22Rv1 (cell line): ENCODE measurements at regions not wholly inside any gene's neighbourhood (a gene's known extent, or its start where the extent isn't known, plus 50 kb on each side); places are given as distances from the start of the nearest gene placed in this dataset.

Source experiments
- H3K27ac ChIP-seq: fragments of 450-650 bp; 2 replicates; pipeline ENCODE4 v1.5.1; 2017
- ZFX ChIP-seq: fragments of 450-650 bp; IDR thresholded peaks from 2 replicates; pipeline ENCODE4 v1.6.1; 2017; ENCODE audit warnings: antibody characterized with exemption, borderline replicate concordance
- TF ChIP-seq, protein P1 (sequence below): fragments of 450-650 bp; IDR thresholded peaks from 2 replicates; pipeline ENCODE4 v1.5.1; 2017; ENCODE audit warnings: mild to moderate bottlenecking

DNA sequence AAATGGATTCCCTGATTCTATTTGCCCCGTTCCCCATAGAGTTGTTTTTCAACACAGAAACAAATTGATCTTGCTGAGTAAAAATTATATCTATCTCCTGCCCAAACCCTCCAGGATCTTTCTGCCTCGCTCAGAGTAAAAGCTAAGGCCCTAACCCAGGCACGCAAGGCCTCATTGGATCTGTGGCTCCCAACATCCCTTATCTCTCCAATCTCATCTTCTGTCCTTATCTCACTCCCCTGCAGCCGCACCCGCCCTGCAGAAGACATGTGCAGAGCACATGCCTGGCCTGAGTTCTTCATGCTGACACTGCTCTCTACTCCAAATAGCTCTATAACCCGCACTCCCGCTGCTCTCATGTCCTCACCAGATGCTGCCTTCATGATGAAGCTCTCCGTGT, 543.8 kb upstream of the ZFP42 start:
- no peak for TF ChIP-seq ZFX
- TF ChIP-seq, protein P1, sequence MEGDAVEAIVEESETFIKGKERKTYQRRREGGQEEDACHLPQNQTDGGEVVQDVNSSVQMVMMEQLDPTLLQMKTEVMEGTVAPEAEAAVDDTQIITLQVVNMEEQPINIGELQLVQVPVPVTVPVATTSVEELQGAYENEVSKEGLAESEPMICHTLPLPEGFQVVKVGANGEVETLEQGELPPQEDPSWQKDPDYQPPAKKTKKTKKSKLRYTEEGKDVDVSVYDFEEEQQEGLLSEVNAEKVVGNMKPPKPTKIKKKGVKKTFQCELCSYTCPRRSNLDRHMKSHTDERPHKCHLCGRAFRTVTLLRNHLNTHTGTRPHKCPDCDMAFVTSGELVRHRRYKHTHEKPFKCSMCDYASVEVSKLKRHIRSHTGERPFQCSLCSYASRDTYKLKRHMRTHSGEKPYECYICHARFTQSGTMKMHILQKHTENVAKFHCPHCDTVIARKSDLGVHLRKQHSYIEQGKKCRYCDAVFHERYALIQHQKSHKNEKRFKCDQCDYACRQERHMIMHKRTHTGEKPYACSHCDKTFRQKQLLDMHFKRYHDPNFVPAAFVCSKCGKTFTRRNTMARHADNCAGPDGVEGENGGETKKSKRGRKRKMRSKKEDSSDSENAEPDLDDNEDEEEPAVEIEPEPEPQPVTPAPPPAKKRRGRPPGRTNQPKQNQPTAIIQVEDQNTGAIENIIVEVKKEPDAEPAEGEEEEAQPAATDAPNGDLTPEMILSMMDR = no peak
- H3K27ac ChIP-seq = no peak overlapping the region

DNA sequence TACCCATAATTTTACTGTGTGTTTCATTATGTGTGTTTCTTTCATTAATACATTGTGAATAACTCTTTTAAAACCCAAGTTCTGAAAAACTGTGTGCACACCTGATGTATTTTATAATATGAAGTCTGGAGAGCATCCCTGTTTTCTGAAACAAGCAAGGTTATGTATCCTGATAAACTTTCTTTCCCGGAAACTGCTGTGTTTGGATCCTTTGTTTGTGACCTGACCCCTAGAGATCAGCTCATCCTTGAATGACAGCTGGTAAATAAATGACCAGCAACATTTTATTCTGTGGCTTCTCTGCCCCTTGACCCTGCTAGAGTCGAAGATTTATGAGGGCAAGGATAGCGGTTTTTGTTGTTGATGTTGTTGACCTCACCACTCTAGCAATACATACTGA, 535.6 kb upstream of the ZFP42 start:
- TF ChIP-seq ZFX = no peak
- TF ChIP-seq, protein P1 = no peak
- H3K27ac ChIP-seq = no peak overlapping the region

DNA sequence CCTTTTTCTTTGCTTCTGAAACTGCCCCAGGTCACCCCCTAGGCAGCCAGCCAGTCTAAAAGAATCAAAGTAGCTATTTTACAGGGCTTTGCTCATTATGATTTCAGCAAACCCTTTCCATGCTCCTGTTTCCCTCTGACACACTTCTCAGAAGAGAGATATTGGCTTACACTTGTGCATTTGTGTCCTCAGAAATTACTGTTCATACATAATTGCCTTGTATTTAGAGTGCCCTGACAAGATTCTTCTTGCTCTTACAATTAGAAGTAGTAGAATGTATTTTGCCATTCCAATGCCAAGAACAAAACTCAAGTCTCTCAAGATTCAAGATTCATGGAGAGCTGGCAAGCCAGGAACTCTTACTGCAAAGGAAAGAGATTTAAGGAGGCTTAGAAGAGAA, 531.0 kb upstream of the ZFP42 start:
- TF ChIP-seq ZFX = no peak
- TF ChIP-seq, protein P1 = no peak

DNA sequence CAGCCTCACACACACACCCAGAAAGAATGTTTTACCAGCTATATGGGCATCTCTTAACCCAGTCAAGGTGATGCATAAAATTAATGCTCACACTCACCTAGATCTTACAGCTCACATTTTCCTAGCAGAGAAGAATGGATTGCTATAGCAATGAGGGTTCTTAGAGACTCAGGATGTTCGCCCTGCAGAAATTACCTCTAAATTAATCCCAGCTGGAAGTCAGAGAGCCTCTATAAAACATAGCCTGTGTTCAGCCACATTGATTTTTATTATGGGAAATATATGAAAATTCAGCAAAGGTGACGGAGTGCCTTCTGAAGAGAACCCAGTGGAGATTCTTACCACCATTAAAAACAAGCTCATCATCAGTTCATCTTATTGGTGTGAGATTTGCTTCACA, 528.3 kb upstream of the ZFP42 start:
- H3K27ac ChIP-seq = no peak overlapping the region
- TF ChIP-seq, protein P1 = no peak
- TF ChIP-seq ZFX = no peak

More for the DNA sequence above, 531.0 kb upstream of the ZFP42 start:
- H3K27ac ChIP-seq = no peak overlapping the region

DNA sequence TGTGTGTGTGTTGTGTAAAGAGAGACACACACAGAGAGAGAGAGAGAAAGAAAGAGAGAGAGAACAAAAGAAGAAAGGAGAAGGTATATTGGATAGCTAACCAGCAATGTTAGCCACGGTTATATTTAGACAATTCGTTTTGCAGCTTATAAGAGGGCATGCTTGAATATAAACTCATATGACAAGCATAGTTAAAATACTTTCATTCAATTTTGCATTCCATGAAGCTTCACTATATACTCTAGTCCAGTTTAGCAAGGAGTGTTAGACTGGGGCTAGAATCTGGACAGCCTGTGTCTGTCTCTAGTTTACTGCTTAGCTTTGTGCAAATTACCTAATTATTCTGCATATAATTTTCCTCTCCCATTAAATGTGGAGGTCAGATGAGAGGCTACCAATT, 525.9 kb upstream of the ZFP42 start:
- no peak for TF ChIP-seq ZFX
- no peak overlapping the region for H3K27ac ChIP-seq

DNA sequence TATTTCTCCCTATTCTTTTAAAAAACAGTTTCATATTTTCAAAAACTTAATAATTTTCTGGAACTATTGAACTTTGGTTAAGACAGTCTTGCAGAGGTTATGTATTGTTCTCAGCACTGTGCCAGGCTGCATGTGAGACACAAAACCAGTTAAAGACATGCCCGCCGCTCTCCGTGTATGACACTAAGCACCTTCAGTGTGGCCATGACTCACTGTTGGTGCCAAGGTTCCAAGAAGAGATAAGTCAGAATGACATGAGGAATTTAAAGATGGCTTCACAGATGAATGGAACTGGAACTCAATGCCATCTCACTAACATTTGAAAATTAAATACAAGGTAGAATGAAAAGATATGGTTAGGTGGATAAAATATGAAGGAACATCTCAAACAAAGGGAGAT, 525.5 kb upstream of the ZFP42 start:
- no peak for TF ChIP-seq ZFX
- TF ChIP-seq, protein P1 = no peak
- H3K27ac ChIP-seq = no peak overlapping the region

DNA sequence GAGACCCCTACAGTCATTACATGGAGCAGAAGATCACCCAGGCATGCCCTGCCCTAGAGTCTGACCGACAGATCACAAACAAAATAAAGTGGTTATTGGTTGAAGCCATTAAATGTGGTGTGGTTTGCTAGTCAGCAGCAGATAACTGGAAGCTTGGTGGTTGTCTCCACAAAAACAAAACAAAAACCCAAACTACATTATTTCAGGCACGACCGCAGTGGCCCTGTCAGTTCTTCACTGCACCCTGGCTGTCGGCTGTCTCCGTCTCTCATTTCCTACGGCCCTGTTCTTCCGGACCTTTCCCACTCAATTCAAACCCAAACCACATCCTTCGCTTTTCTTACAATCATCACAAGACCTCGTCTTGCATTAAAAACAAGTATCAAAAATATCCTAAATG, 521.3 kb upstream of the ZFP42 start:
- TF ChIP-seq ZFX = no peak
- TF ChIP-seq, protein P1 = no peak
- H3K27ac ChIP-seq = no peak overlapping the region

DNA sequence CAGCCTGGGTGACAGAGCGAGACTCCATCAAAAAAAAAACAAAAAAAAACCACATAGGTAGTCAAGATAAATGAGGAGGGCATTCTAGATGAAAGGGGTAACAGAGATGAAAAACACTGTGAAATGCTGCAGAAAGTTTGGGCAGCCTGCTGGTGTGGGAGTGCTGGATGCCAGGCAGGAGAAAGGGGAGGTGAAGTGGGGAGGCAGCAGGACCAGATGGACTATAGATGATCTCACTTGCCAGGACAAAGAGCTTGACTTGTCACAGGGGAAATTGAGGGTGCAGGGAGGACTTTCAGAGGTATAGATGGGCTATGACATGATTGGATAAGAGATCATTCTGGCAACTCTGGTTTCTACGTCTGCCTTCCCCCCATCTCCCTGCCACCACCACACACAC, 519.7 kb upstream of the ZFP42 start:
- H3K27ac ChIP-seq = no peak overlapping the region
- TF ChIP-seq, protein P1 = no peak
- TF ChIP-seq ZFX = no peak
